H4 (cell line): ENCODE measurements at regions not wholly inside any gene's neighbourhood (a gene's known extent, or its start where the extent isn't known, plus 50 kb on each side); places are given as distances from the start of the nearest gene placed in this dataset.
"Not testable (repeated sequence)": the region's sequence is repeated elsewhere in the genome, so short reads cannot be mapped to it uniquely, and the experiment has no call there.

Experiments used
- DNase-seq: peaks from one replicate; pipeline ENCODE4 v3.0.0-alpha.2; 2015; ENCODE audit warnings: low spot score

DNA sequence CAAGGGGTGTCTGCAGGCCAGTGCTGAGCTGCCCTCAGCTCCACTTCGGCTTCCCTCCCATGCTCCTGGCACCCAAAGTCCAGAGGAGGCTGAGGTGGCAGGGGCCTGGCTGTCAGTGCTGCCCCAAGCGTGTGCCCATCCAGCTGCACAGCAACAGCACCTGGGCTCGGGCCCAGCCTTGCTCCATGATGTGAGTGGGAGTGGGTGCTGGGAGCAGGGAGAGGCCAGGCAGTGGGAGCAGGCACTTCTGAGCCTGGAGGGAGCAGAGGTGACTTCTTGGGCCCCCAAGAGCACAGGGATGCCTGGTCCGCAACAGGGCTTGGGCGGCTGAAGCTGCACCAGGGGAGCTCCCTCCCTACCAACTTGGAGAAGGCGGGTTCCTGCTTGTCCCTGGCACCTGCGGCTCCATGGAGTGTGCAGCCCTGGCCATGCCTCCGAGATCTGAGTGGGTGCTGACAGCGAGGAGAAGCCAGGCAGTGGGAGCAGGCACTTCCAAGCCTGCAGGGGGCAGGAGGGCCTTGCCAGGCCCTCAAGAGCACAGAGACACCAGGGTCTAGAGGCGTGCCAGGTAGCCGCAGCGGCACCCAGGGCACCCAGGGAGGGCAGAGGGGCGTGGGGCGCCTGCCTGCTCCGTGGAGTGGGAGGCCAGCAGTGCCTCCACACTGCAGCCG lies 366.7 kb upstream of the SGO1 start:
- no peak for DNase-seq

DNA sequence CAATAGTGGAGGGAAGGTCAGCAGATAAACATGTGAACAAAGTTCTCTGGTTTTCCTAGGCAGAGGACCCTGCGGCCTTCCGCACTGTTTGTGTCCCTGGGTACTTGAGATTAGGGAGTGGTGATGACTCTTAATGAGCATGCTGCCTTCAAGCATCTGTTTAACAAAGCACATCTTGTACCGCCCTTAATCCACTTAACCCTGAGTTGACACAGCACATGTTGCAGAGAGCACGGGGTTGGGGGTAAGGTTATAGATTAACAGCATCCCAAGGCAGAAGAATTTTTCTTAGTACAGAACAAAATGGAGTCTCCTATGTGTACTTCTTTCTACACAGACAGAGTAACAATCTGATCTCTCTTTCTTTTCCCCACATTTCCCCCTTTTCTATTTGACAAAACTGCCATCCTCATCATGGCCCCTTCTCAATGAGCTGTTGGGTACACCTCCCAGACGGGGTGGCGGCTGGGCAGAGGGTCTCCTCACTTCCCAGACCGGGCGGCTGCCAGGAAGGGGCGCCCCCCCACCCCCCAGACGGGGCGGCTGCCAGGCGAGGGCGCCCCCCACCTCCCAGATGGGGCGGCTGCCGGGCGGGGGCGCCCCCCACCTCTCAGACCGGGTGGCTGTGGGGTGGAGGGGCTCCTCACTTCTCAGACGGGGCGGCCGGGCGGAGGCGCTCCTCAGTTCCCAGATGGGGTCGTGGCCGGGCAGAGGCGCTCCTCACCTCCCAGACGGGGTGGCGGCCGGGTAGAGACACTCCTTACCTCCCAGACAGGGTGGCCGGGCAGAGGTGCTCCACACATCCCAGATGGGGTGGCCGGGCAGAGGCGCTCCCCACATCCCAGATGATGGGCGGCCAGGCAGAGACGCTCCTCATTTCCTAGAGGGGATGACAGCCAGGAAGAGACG lies 361.6 kb upstream of the SGO1 start:
- DNase-seq, result not testable (repeated sequence)

DNA sequence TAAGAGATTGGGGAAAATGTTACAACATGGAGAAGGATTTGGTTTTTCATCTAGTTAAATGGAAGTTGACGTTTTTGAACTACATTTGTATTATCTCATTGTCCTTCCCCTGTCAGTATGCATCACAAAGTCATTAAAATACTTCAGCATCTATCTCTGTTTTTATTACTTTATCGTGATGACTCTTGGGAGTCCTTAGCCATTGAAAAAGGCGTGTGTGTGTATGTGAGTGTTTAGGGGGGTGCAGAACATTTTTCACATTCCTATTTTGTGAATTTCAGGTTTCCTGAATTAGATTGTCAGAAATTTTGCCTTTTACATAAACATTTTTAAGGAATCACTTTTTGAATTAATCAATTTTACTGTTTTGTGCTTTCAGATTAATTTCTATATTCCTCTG lies 360.6 kb upstream of the SGO1 start:
- DNase-seq, result no peak

DNA sequence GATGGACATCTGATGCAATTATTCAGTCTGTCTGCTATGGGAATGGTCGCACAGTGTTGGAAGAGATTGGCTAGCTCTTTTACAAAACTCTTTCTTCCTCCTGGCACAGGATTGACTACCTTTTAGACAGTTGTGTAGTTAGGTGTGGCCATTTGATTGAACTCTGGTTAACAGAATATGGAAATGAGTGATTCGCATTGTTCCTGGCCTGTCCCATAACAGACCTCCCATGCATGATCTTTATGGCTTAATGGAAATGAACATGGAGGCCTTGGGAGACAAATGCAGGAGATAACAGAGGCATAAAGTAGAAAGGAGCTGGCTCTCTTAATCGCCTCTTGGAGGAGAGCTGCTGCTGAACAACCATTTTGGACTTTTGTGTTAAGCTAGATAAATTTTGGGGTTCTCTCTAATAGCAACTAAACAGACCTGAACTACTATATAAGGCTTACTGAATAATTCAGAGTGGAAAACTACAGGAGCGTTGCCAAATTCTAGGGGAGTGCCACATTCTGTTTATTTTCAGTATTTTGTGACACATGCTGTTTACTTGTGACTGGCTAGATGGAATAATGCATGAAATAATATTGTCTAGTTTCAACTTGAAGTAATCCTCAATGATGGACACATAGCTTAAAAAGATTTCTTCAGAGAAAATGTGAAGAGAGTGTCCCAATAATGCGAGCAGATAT lies 357.7 kb upstream of the SGO1 start:
- DNase-seq, result no peak

DNA sequence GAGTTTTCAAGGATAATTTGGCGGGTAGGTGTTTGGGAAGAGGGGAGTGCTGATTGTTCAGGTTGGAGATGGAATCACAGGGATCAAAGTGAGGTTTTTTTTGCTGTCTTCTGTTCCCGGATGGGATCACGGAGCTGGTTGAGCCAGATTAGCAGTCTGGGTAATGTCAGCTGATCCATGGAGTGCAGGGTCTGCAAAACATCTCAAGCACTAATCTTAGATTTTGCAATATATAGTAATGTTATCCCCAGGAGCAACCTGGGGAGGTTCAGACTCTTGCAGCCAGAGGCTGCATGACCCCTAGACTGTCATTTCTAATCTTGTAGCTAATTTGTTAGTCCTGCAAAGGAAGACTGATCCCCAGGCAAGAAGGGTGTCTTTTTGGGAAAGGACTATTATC lies 354.1 kb upstream of the SGO1 start:
- no peak for DNase-seq

DNA sequence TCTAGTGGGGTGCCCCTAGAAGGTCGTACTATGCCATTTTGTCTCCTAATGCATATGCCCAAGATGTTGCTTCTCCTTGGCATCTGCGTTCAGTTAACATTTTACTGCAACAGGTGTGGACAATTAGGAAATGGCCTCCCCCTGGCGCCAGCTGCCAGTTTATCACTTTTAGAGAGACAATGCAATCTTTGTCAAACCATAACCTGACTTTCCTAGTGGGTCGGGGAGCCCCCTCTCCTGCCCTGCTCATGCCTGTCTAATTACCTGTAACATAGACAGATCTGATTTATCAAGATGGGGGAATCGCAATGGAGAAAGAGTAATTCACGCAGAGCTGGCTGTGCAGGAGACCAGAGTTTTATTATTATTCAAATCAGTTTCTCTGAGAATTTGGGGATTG lies 353.7 kb upstream of the SGO1 start:
- DNase-seq, result no peak

DNA sequence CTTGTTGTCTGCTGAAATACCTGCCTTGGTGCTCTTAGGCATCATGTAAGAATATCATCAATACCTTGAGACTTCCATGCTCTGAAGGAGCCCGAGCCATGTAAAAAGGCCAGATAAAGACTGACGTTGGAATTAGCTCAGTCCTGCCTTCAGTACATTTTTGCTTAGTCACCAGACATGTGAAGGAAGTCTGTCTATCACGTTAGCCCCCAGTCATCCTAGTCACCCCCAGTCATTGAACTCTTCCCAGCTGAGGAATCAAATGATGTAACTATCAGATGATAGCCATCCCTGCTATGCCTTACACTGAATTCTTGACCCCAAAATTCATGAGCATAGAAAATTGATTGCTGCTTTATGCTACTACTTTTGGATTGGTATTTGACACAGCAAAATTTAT lies 351.2 kb upstream of the SGO1 start:
- no peak for DNase-seq

DNA sequence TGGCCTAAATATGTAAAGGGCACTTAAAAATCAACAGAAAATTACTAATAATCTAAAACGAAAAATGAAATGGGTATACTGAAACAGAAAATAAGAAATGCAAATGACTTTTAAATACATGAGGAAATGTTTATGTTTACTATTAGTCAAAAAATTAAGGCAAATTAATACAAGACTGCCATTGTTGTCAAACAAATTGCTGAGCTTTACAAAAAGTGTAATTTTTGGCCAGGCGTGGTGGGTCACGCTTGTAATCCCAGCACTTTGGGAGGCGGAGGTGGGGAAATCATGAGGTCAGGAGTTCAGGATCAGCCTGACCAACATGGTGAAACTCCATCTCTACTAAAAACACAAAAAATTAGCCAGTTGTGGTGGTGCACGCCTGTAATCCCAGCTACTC lies 343.9 kb upstream of the SGO1 start:
- DNase-seq, result no peak

DNA sequence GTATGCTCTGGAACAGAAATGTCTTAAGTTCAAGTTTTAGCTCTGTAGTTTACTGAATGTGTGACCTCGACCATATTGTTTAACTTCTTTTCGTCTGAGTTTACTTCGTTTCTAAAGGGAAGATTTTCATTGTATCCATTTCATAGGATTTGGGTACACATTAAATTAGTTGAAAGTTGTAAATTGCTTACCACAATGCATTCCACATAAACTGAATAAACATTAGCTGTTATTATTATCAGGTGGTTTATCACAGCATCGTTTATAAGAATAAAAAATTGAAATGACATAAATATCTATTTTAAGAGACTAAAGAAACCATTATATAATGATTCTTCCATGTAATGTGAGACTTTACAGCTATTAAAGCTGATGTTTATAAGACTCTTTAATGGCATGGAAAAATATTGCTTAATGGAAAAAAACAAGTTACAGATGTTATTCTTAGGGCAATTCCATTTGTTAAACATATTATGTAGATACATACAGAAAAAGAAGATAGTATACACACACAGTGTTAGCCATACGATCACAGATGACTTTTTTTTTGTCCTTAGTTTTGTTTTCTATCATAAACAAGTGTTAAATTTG lies 342.3 kb upstream of the SGO1 start:
- no peak for DNase-seq

DNA sequence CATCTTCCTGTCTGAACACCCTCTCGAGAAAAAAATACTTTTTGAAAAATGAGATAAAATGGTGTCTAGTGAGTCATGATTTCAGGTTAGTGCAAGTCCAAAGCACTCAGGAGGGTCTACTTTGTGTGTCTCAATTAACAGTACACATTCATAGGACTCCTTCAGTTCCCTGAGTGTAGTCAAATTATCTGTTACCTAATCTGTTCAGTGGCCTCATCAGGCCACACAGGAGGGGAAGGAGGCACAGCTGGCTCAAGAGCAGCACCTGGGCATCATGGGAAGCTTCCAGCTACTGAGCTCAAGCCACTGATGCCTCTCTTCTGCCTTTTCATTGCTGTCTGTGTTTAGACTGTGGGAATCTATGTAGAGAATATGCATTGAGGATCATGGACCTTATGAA lies 341.4 kb upstream of the SGO1 start:
- DNase-seq, result no peak

DNA sequence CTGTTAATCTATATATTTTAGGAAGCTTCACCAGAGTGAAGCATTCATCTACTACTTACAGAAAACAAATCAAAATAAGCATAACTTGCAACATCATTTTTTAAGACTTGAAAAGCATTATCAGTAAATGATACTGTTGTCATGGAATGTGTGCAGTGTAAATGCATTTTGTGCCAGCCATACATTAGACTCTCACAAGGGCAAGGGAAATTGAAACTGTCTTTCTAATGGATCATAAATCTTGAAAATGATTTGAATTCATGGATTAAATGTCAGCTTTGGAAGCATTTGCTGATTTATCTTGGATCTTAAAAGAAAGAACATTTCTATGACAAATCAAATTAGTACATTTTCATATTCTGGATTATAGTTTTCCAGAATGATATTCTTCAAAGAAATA lies 338.3 kb upstream of the SGO1 start:
- no peak for DNase-seq

DNA sequence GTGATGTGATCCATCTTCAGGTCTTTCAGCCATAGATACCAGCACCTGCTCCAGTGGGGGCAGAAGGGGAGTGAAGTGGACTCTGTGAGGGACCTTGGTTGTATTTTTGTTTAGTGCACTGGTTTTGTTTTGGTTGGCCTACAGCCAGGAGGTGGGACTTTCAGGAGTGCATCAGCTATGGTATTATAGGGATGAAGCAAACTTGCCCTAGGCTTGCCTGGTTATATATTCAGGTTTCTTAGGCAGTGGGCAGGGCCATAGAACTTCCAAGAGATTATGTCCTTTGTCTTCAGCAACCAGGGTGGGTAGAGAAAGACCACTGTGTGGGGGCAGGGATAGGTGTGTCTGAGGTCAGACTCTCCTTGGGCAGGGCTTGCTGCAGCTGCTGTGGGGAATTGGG lies 337.3 kb upstream of the SGO1 start:
- DNase-seq, result no peak

DNA sequence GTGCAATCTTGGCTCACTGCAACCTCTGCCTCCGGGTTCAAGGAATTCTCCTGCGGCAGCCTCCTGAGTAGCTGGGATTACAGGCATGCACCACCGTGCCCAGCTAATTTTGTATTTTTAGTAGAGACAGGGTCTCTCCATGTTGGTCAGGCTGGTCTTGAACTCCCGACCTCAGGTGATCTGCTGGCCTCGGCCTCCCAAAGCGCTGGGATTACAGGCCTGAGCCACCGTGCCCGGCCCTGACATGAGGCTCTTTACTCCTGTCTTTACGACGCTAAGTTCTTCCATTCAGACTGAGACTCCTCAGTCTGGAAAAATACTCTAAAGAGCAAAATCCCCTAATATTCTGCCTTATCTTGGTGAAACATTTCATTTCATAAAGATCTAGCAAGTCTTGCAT lies 331.3 kb upstream of the SGO1 start:
- DNase-seq, result not testable (repeated sequence)

DNA sequence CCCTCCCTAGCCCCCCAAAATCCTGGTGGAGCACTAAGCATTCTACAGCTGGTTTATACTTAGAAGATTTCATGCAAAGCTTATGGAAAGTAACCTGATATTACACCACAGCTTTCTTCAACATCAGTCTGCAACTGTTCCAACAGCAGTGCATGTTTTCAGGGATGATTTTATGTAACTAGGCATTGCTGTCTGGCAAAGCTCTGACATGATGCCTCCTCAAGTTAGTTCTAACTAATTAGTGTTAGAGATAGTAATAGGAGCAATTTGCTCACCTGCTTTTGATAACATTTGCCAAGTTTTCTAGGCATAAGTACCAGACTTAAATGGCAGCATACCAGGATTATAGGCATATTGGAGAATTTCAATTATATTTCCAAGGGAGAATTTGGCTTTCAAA lies 330.3 kb upstream of the SGO1 start:
- DNase-seq, result no peak

DNA sequence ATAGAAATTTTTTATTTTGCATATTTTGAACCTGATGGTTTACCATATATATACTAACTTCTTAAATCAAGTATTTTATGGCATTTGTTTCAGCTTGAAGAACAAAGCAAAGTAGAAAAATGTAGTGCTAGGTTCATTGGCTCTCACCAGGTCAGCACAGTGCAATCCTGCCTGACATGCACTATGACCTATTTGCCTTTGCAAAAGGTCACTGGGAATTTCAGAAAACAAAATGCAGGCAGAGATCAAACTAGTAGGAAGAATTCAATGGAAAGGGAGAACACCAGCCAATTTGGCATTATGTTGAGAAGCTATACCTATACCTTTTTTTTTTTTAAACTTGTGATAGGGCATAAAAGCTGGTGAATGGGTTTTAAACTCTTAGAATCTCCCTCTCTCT lies 329.8 kb upstream of the SGO1 start:
- DNase-seq, result no peak

DNA sequence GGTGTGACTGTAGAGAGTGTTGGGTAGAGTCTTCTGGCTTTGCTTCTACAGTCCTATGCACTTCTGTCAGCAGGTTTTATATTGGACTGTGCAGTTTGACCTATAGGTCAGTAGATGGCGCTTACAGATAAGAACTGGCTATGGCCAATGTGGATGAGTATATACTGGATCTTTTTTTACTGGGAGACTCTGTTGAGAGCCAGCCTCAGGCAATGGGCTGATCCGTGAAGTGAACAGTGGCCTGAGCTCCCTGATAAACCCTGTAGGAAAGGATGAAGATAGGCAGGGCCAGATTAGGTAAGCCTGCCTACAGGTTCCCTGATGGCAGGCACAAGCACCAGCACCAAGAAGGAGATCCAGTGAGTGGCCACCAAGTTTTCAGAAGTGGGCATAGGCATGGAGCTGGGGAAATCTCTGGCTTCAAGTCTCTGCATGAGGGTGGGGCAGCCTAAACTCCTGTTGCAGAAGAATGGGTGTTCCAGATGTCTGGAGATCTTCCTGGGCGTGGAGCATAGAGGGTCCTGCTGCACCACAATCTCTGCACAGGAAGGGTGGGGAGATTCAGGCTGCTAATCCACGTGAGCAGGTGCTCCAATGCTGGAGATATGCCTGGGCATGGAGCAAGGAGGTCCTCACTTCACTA lies 326.0 kb upstream of the SGO1 start:
- DNase-seq, result peak; percentile 2

DNA sequence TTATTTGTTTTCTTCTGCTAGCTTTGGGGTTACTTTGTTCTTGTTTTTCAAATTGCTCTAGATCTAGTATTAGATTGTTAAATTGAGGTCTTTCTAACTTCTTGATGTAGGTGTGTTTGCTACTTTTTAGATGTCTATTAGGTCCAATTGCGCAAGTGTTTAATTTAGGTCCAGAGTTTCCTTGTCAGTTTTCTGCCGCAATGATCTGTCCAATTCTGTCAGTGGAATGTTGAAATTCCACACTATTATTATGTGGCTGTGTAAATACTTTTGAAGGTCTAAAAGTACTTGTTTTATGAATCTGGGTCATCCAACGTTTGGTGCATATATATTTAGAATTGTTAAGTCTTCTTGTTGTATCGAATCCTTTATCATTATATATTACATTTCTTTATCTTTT lies 324.4 kb upstream of the SGO1 start:
- no peak for DNase-seq

DNA sequence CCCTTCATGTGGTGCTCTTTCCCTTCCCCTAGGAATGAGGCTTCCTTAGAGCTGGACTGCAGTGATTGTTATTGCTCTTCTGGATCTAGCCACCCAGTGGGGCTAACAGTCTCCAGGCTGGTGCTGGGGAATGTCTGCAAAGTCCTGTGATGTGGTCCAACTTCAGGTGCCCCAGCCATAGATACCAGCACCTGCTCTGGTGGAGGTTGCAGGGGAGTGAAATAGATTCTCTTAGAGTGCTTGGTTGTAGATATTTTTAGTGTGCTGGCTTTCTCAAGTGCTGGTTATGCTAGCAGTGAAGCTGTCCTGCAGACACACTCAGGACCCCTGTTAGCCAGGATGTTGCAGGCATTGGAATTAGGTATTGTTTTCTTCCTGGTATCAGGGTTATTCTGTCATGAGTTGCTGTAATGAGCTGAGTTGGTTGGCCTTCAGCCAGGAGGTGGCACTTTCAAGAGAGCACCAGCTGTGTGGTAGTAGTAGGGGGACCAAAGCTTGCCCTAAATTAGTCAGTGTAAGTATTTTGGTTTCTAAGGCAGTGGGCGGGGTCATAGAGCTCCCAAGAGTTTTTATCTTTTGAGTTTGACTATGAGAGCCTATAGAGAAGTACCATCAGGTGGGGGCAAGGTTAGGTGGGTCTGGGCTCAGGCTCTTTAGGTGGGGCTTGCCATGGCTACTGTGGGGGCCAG lies 317.5 kb upstream of the SGO1 start:
- DNase-seq, result no peak

DNA sequence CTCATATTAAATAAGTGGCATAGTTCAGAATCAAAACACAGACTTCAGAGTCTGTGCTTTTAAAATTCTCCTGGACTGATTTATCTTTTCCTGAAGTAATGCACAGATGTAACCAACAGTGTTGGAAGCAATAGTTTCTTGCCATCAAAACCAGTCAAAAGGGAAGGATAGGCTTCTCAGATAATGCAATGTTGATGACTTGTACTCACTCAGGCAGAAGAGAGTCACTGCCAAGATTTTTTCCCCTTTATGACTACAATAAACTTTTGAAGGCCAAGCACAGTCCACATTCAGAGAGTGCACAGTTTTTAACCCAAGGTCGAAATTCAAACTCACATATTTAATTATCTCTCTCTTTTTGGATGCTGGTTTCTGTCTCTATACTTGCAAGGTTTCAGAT lies 305.0 kb upstream of the SGO1 start:
- no peak for DNase-seq

DNA sequence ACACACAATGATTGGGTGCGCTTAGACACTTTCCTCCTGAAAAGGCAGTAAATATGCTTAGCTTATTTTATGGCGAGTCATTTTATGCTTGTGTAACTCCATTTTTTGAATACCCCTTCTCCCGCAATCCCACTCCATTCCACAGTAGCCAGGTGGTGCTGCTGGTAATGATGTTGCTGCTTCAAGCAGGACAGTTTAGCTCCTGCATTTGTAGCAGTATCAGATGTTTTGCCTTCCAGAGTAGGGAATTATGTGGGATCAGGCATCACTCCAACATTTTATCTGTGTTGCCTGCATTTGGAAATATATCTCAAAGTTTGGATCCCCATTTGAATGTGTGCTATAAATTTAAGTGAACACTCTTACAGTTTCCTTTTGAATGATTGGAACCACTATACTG lies 302.1 kb upstream of the SGO1 start:
- no peak for DNase-seq

DNA sequence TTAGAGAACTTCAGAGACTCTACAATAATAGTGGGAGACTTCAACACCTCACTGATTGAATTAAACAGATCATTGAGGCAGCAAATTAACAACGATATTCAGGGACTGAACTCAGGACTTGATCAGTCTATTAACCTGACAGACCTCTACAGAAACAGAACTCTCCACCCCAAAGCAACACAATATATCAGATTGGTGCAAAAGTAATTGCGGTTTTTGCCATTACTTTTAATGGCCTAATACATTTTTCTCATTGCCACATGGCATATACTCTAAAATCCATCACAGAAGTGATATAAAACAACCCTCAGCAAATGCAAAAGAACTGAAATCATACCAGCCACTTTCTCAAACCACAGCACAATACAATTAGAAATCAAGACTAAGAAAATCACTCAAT lies 298.1 kb upstream of the SGO1 start:
- DNase-seq, result no peak
